Neural cell (in vitro differentiated cells): ENCODE measurements at regions not wholly inside any gene's neighbourhood (a gene's known extent, or its start where the extent isn't known, plus 50 kb on each side); places are given as distances from the start of the nearest gene placed in this dataset.

Experiments
- H2AFZ ChIP-seq: fragments of 200-600, 300-800 bp; sonication (generic), shearing (Covaris generic); 2 replicates; pipeline ENCODE4 v1.6.0; 2014; ENCODE audit warnings: low read depth, mild to moderate bottlenecking, antibody characterized with exemption, low read length, moderate library complexity
- H3F3A ChIP-seq: fragments of 200-600 bp; shearing (Covaris generic); 2 replicates; pipeline ENCODE4 v1.6.1; 2016; ENCODE audit warnings: mild to moderate bottlenecking, moderate library complexity, mixed read lengths, antibody characterized with exemption, low read length; ENCODE audit not compliant: insufficient read depth, poor library complexity, severe bottlenecking
- H3K27ac ChIP-seq: fragments of 200-600, 300-800 bp; sonication (generic), shearing (Covaris generic); 2 replicates; pipeline ENCODE4 v1.5.1; 2014; ENCODE audit warnings: mild to moderate bottlenecking, low read length, moderate library complexity
- H3K27me3 ChIP-seq: fragments of 300-800, 200-600 bp; sonication (generic), shearing (Covaris generic); 2 replicates; pipeline ENCODE4 v1.6.0; 2014; ENCODE audit warnings: mild to moderate bottlenecking, low read depth, low read length, moderate library complexity; ENCODE audit not compliant: insufficient read depth
- H3K36me3 ChIP-seq: fragments of 300-800, 200-600 bp; sonication (generic), shearing (Covaris generic); 2 replicates; pipeline ENCODE4 v1.5.1; 2014; ENCODE audit warnings: mild to moderate bottlenecking, antibody characterized with exemption, low read length, moderate library complexity; ENCODE audit not compliant: insufficient read depth
- H3K4me2 ChIP-seq: fragments of 300-800, 200-600 bp; sonication (generic), shearing (Covaris generic); 2 replicates; pipeline ENCODE4 v1.6.0; 2014; ENCODE audit warnings: mild to moderate bottlenecking, low read length
- H3K4me3 ChIP-seq: fragments of 300-800, 200-600 bp; sonication (generic), shearing (Covaris generic); 2 replicates; pipeline ENCODE4 v1.5.1; 2014; ENCODE audit warnings: mild to moderate bottlenecking, low read length, moderate library complexity
- H3K79me2 ChIP-seq: fragments of 200-600 bp; shearing (Covaris generic); replicated peaks from 2 replicates; pipeline ENCODE4 v1.6.0; 2014; ENCODE audit warnings: mild to moderate bottlenecking, low read length, moderate library complexity; ENCODE audit not compliant: insufficient read depth
- H3K9ac ChIP-seq: fragments of 300-800, 200-600 bp; sonication (generic), shearing (Covaris generic); 2 replicates; pipeline ENCODE4 v1.6.1; 2016; ENCODE audit warnings: mild to moderate bottlenecking, low read length, mixed read lengths
- H3K9me2 ChIP-seq: fragments of 200-600 bp; shearing (Covaris generic); 2 replicates; pipeline ENCODE4 v1.6.1; 2016; ENCODE audit warnings: mild to moderate bottlenecking, low read length, mixed read lengths; ENCODE audit not compliant: insufficient read depth
- H3K9me3 ChIP-seq: fragments of 200-600, 300-800 bp; sonication (generic), shearing (Covaris generic); 2 replicates; pipeline ENCODE4 v1.6.1; 2016; ENCODE audit warnings: mild to moderate bottlenecking, mixed run types, low read length, moderate library complexity, mixed read lengths
- H4K20me1 ChIP-seq: fragments of 200-600 bp; shearing (Covaris generic); 2 replicates; pipeline ENCODE4 v1.6.1; 2016; ENCODE audit warnings: mild to moderate bottlenecking, mixed run types; ENCODE audit not compliant: insufficient read depth
- EP300 ChIP-seq: fragments of 450-650 bp; conservative IDR thresholded peaks from 2 replicates; pipeline ENCODE4 v1.6.1; 2014; ENCODE audit warnings: antibody characterized with exemption, mild to moderate bottlenecking, moderate library complexity; ENCODE audit not compliant: poor library complexity, severe bottlenecking
- EZH2 ChIP-seq: fragments of 200-600, 300-800 bp; shearing (Covaris generic), sonication (generic); IDR thresholded peaks from 2 replicates; pipeline ENCODE4 v1.6.1; 2014; ENCODE audit warnings: antibody characterized with exemption, low read length, borderline replicate concordance, mild to moderate bottlenecking; ENCODE audit not compliant: insufficient read depth, poor library complexity, severe bottlenecking
- MXI1 ChIP-seq: fragments of 450-650 bp; conservative IDR thresholded peaks from 2 replicates; pipeline ENCODE4 v1.6.1; 2014; ENCODE audit warnings: antibody characterized with exemption, mild to moderate bottlenecking; ENCODE audit not compliant: poor library complexity, severe bottlenecking
- POLR2AphosphoS5 ChIP-seq: IDR thresholded peaks from 2 replicates; pipeline ENCODE4 v1.6.1; 2012
- RAD21 ChIP-seq: fragments of 450-650 bp; conservative IDR thresholded peaks from 2 replicates; pipeline ENCODE4 v1.6.1; 2014; ENCODE audit warnings: antibody characterized with exemption, mild to moderate bottlenecking, moderate library complexity
- SMC3 ChIP-seq: fragments of 450-650 bp; conservative IDR thresholded peaks from 2 replicates; pipeline ENCODE4 v1.6.1; 2014; ENCODE audit warnings: antibody characterized with exemption, mild to moderate bottlenecking, moderate library complexity; ENCODE audit not compliant: poor library complexity
- TAF1 ChIP-seq: IDR thresholded peaks from 2 replicates; pipeline ENCODE4 v1.6.1; 2012; ENCODE audit warnings: low read depth
- TF ChIP-seq, protein P1 (sequence below): IDR thresholded peaks from 2 replicates; pipeline ENCODE4 v1.6.1; 2012; ENCODE audit warnings: borderline replicate concordance
- TF ChIP-seq, protein P2 (sequence below): fragments of 450-650 bp; IDR thresholded peaks from 2 replicates; pipeline ENCODE4 v1.5.1; 2014; ENCODE audit warnings: antibody characterized with exemption, mild to moderate bottlenecking, moderate library complexity; ENCODE audit not compliant: poor library complexity, severe bottlenecking

GRCh38 chr10:88221010-88221973, 357.9 kb downstream of the PTEN start:
- Histone ChIP-seq H3K9me3 (no peaks in the 10 kb centered on the region), H2AFZ (no peak overlapping the region), H3F3A (no peaks in the 10 kb centered on the region), H3K27me3 (no peaks in the 10 kb centered on the region), H3K27ac (no peak overlapping the region), H3K4me2 (no peak overlapping the region), H3K4me3 (no peak overlapping the region), H3K79me2 (no peaks in the 10 kb centered on the region), H3K9me2 (no peaks in the 10 kb centered on the region), H3K36me3 (no peaks in the 10 kb centered on the region), H3K9ac (no peak overlapping the region), H4K20me1 (no peaks in the 10 kb centered on the region)
- TF ChIP-seq, protein P1, sequence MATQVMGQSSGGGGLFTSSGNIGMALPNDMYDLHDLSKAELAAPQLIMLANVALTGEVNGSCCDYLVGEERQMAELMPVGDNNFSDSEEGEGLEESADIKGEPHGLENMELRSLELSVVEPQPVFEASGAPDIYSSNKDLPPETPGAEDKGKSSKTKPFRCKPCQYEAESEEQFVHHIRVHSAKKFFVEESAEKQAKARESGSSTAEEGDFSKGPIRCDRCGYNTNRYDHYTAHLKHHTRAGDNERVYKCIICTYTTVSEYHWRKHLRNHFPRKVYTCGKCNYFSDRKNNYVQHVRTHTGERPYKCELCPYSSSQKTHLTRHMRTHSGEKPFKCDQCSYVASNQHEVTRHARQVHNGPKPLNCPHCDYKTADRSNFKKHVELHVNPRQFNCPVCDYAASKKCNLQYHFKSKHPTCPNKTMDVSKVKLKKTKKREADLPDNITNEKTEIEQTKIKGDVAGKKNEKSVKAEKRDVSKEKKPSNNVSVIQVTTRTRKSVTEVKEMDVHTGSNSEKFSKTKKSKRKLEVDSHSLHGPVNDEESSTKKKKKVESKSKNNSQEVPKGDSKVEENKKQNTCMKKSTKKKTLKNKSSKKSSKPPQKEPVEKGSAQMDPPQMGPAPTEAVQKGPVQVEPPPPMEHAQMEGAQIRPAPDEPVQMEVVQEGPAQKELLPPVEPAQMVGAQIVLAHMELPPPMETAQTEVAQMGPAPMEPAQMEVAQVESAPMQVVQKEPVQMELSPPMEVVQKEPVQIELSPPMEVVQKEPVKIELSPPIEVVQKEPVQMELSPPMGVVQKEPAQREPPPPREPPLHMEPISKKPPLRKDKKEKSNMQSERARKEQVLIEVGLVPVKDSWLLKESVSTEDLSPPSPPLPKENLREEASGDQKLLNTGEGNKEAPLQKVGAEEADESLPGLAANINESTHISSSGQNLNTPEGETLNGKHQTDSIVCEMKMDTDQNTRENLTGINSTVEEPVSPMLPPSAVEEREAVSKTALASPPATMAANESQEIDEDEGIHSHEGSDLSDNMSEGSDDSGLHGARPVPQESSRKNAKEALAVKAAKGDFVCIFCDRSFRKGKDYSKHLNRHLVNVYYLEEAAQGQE = no peak
- TF ChIP-seq RAD21 = no peak
- no peak for TF ChIP-seq POLR2AphosphoS5
- TF ChIP-seq, protein P2, sequence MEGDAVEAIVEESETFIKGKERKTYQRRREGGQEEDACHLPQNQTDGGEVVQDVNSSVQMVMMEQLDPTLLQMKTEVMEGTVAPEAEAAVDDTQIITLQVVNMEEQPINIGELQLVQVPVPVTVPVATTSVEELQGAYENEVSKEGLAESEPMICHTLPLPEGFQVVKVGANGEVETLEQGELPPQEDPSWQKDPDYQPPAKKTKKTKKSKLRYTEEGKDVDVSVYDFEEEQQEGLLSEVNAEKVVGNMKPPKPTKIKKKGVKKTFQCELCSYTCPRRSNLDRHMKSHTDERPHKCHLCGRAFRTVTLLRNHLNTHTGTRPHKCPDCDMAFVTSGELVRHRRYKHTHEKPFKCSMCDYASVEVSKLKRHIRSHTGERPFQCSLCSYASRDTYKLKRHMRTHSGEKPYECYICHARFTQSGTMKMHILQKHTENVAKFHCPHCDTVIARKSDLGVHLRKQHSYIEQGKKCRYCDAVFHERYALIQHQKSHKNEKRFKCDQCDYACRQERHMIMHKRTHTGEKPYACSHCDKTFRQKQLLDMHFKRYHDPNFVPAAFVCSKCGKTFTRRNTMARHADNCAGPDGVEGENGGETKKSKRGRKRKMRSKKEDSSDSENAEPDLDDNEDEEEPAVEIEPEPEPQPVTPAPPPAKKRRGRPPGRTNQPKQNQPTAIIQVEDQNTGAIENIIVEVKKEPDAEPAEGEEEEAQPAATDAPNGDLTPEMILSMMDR = no peak
- no peak for TF ChIP-seq EP300
- no peak for TF ChIP-seq TAF1
- no peak for TF ChIP-seq EZH2
- TF ChIP-seq MXI1 = no peak
- no peak for TF ChIP-seq SMC3

- H4K20me1 ChIP-seq = no peaks in the 10 kb centered on the region
- no peaks in the 10 kb centered on the region for H3K9me2 ChIP-seq
- no peaks in the 10 kb centered on the region for H3K79me2 ChIP-seq
- H3K36me3 ChIP-seq = no peaks in the 10 kb centered on the region
- TF ChIP-seq POLR2AphosphoS5 (no peak), EZH2 (no peak), MXI1 (no peak), SMC3 (no peak), RAD21 (no peak), EP300 (no peak), TAF1 (no peak)
- TF ChIP-seq, protein P2 = no peak
- TF ChIP-seq, protein P1 = no peak
- H3K27me3 ChIP-seq = no peaks in the 10 kb centered on the region
- no peak overlapping the region for H3K9ac ChIP-seq
- no peaks in the 10 kb centered on the region for H3F3A ChIP-seq
- H3K4me3 ChIP-seq = no peak overlapping the region
- no peaks in the 10 kb centered on the region for H3K9me3 ChIP-seq
- H2AFZ ChIP-seq = no peak overlapping the region
- H3K4me2 ChIP-seq = no peak overlapping the region
- no peak overlapping the region for H3K27ac ChIP-seq
These were observed 359.5 kb downstream of the PTEN start for GRCh38 chr10:88222881-88223280.
